H1 (cell line): ENCODE measurements at regions not wholly inside any gene's neighbourhood (a gene's known extent, or its start where the extent isn't known, plus 50 kb on each side); places are given as distances from the start of the nearest gene placed in this dataset.

Source experiments
- CBX8 ChIP-seq: fragments of 300-800, 300-1000 bp; sonication (generic); IDR thresholded peaks from 2 replicates; pipeline ENCODE4 v1.7.1; 2016; ENCODE audit warnings: low read depth, low read length, borderline replicate concordance
- JUN ChIP-seq: IDR thresholded peaks from 2 replicates; pipeline ENCODE4 v1.6.1; 2011; ENCODE audit warnings: low read depth, mild to moderate bottlenecking, improper control_type of control experiment, low read length
- POU5F1 ChIP-seq: IDR thresholded peaks from 2 replicates; pipeline ENCODE4 v1.6.1; 2011; ENCODE audit warnings: low read depth, mild to moderate bottlenecking, low read length, moderate library complexity
- RXRA ChIP-seq: IDR thresholded peaks from 2 replicates; pipeline ENCODE4 v1.6.1; 2011; ENCODE audit warnings: low read depth, mild to moderate bottlenecking, low read length, moderate library complexity; ENCODE audit not compliant: insufficient read depth
- TAF7 ChIP-seq: optimal IDR thresholded peaks from 2 replicates; pipeline ENCODE3; 2011; ENCODE audit warnings: low read depth, mild to moderate bottlenecking, inconsistent platforms, low read length, moderate library complexity, borderline replicate concordance
- TCF12 ChIP-seq: IDR thresholded peaks from 2 replicates; pipeline ENCODE4 v1.6.1; 2011; ENCODE audit warnings: low read depth, mild to moderate bottlenecking, low read length
- TF ChIP-seq, protein P1 (sequence below): fragments of 300-600 bp; sonication (generic); IDR thresholded peaks from 2 replicates; pipeline ENCODE4 v1.7.1; 2012; ENCODE audit warnings: low read length, moderate library complexity, mild to moderate bottlenecking, inconsistent platforms; ENCODE audit not compliant: insufficient replicate concordance

DNA sequence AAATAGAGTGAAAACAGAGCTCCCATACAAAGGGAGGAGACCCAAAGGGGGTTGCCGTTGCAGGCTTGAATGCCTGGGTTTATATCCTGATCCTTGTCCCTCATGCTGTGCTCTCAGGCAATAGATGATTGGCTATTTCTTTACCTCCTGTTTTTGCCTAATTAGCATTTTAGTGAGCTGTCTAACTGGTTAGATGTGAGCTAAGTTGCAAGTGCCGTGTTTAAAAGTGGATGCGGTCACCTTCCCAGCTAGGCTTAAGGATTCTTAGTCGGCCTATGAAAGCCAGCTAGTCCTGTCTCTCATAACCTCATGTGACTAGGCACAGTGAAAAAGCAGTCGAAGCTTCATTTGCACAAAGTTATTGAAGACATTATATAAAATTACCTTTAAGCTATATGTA is 356.7 kb upstream of the TMPRSS15 start (continued):
- TF ChIP-seq, protein P1, sequence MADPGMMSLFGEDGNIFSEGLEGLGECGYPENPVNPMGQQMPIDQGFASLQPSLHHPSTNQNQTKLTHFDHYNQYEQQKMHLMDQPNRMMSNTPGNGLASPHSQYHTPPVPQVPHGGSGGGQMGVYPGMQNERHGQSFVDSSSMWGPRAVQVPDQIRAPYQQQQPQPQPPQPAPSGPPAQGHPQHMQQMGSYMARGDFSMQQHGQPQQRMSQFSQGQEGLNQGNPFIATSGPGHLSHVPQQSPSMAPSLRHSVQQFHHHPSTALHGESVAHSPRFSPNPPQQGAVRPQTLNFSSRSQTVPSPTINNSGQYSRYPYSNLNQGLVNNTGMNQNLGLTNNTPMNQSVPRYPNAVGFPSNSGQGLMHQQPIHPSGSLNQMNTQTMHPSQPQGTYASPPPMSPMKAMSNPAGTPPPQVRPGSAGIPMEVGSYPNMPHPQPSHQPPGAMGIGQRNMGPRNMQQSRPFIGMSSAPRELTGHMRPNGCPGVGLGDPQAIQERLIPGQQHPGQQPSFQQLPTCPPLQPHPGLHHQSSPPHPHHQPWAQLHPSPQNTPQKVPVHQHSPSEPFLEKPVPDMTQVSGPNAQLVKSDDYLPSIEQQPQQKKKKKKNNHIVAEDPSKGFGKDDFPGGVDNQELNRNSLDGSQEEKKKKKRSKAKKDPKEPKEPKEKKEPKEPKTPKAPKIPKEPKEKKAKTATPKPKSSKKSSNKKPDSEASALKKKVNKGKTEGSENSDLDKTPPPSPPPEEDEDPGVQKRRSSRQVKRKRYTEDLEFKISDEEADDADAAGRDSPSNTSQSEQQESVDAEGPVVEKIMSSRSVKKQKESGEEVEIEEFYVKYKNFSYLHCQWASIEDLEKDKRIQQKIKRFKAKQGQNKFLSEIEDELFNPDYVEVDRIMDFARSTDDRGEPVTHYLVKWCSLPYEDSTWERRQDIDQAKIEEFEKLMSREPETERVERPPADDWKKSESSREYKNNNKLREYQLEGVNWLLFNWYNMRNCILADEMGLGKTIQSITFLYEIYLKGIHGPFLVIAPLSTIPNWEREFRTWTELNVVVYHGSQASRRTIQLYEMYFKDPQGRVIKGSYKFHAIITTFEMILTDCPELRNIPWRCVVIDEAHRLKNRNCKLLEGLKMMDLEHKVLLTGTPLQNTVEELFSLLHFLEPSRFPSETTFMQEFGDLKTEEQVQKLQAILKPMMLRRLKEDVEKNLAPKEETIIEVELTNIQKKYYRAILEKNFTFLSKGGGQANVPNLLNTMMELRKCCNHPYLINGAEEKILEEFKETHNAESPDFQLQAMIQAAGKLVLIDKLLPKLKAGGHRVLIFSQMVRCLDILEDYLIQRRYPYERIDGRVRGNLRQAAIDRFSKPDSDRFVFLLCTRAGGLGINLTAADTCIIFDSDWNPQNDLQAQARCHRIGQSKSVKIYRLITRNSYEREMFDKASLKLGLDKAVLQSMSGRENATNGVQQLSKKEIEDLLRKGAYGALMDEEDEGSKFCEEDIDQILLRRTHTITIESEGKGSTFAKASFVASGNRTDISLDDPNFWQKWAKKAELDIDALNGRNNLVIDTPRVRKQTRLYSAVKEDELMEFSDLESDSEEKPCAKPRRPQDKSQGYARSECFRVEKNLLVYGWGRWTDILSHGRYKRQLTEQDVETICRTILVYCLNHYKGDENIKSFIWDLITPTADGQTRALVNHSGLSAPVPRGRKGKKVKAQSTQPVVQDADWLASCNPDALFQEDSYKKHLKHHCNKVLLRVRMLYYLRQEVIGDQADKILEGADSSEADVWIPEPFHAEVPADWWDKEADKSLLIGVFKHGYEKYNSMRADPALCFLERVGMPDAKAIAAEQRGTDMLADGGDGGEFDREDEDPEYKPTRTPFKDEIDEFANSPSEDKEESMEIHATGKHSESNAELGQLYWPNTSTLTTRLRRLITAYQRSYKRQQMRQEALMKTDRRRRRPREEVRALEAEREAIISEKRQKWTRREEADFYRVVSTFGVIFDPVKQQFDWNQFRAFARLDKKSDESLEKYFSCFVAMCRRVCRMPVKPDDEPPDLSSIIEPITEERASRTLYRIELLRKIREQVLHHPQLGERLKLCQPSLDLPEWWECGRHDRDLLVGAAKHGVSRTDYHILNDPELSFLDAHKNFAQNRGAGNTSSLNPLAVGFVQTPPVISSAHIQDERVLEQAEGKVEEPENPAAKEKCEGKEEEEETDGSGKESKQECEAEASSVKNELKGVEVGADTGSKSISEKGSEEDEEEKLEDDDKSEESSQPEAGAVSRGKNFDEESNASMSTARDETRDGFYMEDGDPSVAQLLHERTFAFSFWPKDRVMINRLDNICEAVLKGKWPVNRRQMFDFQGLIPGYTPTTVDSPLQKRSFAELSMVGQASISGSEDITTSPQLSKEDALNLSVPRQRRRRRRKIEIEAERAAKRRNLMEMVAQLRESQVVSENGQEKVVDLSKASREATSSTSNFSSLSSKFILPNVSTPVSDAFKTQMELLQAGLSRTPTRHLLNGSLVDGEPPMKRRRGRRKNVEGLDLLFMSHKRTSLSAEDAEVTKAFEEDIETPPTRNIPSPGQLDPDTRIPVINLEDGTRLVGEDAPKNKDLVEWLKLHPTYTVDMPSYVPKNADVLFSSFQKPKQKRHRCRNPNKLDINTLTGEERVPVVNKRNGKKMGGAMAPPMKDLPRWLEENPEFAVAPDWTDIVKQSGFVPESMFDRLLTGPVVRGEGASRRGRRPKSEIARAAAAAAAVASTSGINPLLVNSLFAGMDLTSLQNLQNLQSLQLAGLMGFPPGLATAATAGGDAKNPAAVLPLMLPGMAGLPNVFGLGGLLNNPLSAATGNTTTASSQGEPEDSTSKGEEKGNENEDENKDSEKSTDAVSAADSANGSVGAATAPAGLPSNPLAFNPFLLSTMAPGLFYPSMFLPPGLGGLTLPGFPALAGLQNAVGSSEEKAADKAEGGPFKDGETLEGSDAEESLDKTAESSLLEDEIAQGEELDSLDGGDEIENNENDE, result no peak
- no peak for TF ChIP-seq TCF12
- no peak for TF ChIP-seq RXRA
- no peak for TF ChIP-seq CBX8
- no peak for TF ChIP-seq JUN
- no peak for TF ChIP-seq TAF7
- TF ChIP-seq POU5F1, result no peak
